HepG2 (cell line): ENCODE measurements at regions not wholly inside any gene's neighbourhood (a gene's known extent, or its start where the extent isn't known, plus 50 kb on each side); places are given as distances from the start of the nearest gene placed in this dataset.

Experiments used
- CEBPG ChIP-seq: IDR thresholded peaks from 2 replicates; pipeline ENCODE4 v1.6.1; 2016
- CREB1 ChIP-seq, 2 experiments: fragments of 450-650 bp in 1 of 2; IDR thresholded peaks; 2 replicates each; pipeline ENCODE4 v1.6.1; 2016 to 2017; ENCODE audit warnings: control low read depth in 1 of 2, mild to moderate bottlenecking in 1 of 2, missing compliant biosample characterization in 1 of 2, missing genetic modification characterization in 1 of 2
- ESRRA ChIP-seq: sonication (generic); formaldehyde crosslinking; IDR thresholded peaks from 2 replicates; pipeline ENCODE4 v1.5.1; 2020; ENCODE audit warnings: mild to moderate bottlenecking, low read depth, missing genetic modification reagents
- FOSL2 ChIP-seq: sonication (generic); formaldehyde crosslinking; IDR thresholded peaks from 2 replicates; pipeline ENCODE4 v1.4.0; 2020; ENCODE audit warnings: missing genetic modification reagents
- HMG20B ChIP-seq: conservative IDR thresholded peaks from 2 replicates; pipeline ENCODE4 v1.6.1; 2016; ENCODE audit warnings: missing genetic modification reagents, missing compliant biosample characterization
- ZNF225 ChIP-seq: sonication (generic); formaldehyde crosslinking; IDR thresholded peaks from 2 replicates; pipeline ENCODE4 v1.4.0; 2020; ENCODE audit warnings: mild to moderate bottlenecking, missing genetic modification reagents
- ZNF484 ChIP-seq: sonication (generic); formaldehyde crosslinking; IDR thresholded peaks from 2 replicates; pipeline ENCODE4 v1.5.1; 2020; ENCODE audit warnings: mild to moderate bottlenecking, low read depth, missing genetic modification reagents, borderline replicate concordance
- ZNF501 ChIP-seq: sonication (generic); formaldehyde crosslinking; IDR thresholded peaks from 2 replicates; pipeline ENCODE4 v1.5.1; 2020; ENCODE audit warnings: mild to moderate bottlenecking, moderate library complexity, missing genetic modification reagents
- TF ChIP-seq, protein P1 (sequence below): IDR thresholded peaks from 2 replicates; pipeline ENCODE4 v1.6.1; 2016; ENCODE audit warnings: missing biosample characterization, missing genetic modification reagents, low read depth
- TF ChIP-seq, protein P2 (sequence below): sonication (generic); formaldehyde crosslinking; IDR thresholded peaks from 2 replicates; pipeline ENCODE4 v1.4.0; 2020; ENCODE audit warnings: mild to moderate bottlenecking, missing genetic modification reagents, borderline replicate concordance
- TF ChIP-seq, protein P3 (sequence below): sonication (generic); formaldehyde crosslinking; IDR thresholded peaks from 2 replicates; pipeline ENCODE4 v1.4.0; 2020; ENCODE audit warnings: missing genetic modification reagents
- TF ChIP-seq, protein P4 (sequence below): sonication (generic); formaldehyde crosslinking; IDR thresholded peaks from 2 replicates; pipeline ENCODE4 v1.4.0; 2020; ENCODE audit warnings: mild to moderate bottlenecking, missing genetic modification reagents
- TF ChIP-seq, protein P5 (sequence below): sonication (generic); formaldehyde crosslinking; IDR thresholded peaks from 2 replicates; pipeline ENCODE4 v1.4.0; 2020; ENCODE audit warnings: missing genetic modification reagents, borderline replicate concordance
- TF ChIP-seq, protein P6 (sequence below): sonication (generic); IDR thresholded peaks from 2 replicates; pipeline ENCODE4 v1.6.1; 2016; ENCODE audit warnings: low read depth, borderline replicate concordance

DNA sequence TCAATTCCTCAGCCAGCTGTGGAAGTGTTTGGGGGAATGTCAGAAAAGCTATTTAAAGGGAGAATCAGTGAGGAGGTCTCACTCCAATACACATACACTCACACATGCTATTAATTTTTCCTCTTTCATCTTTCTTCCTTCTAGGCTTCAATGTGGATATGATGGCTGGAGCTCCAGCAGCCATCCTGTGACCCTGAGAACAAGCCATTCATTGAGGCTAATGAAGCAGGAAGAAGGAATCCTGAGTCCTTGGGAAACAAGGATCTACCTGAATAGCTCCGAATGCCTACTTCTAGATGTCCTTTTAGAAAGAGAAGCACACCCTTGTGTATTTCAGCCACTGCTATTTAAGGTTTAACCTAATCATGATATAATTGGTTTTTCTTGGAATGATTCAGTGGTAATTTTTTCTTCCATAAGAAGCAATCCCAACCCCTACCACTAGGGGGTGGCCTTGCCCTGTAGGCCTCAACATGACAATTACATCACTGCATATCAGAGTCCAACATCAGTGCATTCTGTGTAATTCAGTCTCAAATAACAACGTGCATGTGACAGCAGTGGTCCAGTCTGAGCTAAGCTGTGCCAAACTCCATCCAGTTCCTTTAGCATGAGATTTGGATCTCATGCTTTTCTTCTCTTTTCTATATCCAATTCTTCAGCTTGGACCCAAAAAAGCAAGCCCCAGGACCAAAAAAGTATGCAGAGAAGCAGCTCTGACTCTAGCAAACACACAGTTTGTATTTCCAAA is 85.3 kb upstream of the ANKRD1 start (continued):
- TF ChIP-seq, protein P1, sequence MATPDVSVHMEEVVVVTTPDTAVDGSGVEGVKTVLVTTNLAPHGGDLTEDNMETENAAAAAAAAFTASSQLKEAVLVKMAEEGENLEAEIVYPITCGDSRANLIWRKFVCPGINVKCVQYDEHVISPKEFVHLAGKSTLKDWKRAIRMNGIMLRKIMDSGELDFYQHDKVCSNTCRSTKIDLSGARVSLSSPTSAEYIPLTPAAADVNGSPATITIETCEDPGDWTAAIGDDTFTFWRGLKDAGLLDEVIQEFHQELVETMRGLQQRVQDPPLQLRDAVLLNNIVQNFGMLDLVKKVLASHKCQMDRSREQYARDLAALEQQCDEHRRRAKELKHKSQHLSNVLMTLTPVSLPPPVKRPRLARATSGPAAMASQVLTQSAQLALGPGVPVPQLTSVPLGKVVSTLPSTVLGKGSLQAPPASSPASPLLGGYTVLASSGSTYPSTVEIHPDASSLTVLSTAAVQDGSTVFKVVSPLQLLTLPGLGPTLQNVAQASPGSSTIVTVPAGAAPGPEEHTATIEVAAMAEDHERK: no peak
- TF ChIP-seq, protein P2, sequence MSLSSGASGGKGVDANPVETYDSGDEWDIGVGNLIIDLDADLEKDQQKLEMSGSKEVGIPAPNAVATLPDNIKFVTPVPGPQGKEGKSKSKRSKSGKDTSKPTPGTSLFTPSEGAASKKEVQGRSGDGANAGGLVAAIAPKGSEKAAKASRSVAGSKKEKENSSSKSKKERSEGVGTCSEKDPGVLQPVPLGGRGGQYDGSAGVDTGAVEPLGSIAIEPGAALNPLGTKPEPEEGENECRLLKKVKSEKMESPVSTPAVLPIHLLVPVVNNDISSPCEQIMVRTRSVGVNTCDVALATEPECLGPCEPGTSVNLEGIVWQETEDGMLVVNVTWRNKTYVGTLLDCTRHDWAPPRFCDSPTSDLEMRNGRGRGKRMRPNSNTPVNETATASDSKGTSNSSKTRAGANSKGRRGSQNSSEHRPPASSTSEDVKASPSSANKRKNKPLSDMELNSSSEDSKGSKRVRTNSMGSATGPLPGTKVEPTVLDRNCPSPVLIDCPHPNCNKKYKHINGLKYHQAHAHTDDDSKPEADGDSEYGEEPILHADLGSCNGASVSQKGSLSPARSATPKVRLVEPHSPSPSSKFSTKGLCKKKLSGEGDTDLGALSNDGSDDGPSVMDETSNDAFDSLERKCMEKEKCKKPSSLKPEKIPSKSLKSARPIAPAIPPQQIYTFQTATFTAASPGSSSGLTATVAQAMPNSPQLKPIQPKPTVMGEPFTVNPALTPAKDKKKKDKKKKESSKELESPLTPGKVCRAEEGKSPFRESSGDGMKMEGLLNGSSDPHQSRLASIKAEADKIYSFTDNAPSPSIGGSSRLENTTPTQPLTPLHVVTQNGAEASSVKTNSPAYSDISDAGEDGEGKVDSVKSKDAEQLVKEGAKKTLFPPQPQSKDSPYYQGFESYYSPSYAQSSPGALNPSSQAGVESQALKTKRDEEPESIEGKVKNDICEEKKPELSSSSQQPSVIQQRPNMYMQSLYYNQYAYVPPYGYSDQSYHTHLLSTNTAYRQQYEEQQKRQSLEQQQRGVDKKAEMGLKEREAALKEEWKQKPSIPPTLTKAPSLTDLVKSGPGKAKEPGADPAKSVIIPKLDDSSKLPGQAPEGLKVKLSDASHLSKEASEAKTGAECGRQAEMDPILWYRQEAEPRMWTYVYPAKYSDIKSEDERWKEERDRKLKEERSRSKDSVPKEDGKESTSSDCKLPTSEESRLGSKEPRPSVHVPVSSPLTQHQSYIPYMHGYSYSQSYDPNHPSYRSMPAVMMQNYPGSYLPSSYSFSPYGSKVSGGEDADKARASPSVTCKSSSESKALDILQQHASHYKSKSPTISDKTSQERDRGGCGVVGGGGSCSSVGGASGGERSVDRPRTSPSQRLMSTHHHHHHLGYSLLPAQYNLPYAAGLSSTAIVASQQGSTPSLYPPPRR (CRISPR knock-in tag): no peak
- TF ChIP-seq ZNF225 (CRISPR knock-in tag): no peak
- TF ChIP-seq, protein P3, sequence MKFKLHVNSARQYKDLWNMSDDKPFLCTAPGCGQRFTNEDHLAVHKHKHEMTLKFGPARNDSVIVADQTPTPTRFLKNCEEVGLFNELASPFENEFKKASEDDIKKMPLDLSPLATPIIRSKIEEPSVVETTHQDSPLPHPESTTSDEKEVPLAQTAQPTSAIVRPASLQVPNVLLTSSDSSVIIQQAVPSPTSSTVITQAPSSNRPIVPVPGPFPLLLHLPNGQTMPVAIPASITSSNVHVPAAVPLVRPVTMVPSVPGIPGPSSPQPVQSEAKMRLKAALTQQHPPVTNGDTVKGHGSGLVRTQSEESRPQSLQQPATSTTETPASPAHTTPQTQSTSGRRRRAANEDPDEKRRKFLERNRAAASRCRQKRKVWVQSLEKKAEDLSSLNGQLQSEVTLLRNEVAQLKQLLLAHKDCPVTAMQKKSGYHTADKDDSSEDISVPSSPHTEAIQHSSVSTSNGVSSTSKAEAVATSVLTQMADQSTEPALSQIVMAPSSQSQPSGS (CRISPR knock-in tag): peak; percentile 83
- no peak for TF ChIP-seq ZNF484 (CRISPR knock-in tag)
- TF ChIP-seq ESRRA (CRISPR knock-in tag): no peak
- TF ChIP-seq CEBPG (CRISPR knock-in tag): peak; percentile 81
- TF ChIP-seq, protein P4, sequence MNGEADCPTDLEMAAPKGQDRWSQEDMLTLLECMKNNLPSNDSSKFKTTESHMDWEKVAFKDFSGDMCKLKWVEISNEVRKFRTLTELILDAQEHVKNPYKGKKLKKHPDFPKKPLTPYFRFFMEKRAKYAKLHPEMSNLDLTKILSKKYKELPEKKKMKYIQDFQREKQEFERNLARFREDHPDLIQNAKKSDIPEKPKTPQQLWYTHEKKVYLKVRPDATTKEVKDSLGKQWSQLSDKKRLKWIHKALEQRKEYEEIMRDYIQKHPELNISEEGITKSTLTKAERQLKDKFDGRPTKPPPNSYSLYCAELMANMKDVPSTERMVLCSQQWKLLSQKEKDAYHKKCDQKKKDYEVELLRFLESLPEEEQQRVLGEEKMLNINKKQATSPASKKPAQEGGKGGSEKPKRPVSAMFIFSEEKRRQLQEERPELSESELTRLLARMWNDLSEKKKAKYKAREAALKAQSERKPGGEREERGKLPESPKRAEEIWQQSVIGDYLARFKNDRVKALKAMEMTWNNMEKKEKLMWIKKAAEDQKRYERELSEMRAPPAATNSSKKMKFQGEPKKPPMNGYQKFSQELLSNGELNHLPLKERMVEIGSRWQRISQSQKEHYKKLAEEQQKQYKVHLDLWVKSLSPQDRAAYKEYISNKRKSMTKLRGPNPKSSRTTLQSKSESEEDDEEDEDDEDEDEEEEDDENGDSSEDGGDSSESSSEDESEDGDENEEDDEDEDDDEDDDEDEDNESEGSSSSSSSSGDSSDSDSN: no peak
- no peak for TF ChIP-seq ZNF501 (CRISPR knock-in tag)
- TF ChIP-seq CREB1 (IDR thresholded peaks at IDR 0.05): no peak
- TF ChIP-seq CREB1 (CRISPR knock-in tag; IDR thresholded peaks at IDR 0.05): peak; percentile 38; the same call in 1 of the 2 replicates
- TF ChIP-seq FOSL2 (CRISPR knock-in tag): 0 out of 2 replicates have a peak, but pooled peaks have one; percentile 16
- TF ChIP-seq, protein P5, sequence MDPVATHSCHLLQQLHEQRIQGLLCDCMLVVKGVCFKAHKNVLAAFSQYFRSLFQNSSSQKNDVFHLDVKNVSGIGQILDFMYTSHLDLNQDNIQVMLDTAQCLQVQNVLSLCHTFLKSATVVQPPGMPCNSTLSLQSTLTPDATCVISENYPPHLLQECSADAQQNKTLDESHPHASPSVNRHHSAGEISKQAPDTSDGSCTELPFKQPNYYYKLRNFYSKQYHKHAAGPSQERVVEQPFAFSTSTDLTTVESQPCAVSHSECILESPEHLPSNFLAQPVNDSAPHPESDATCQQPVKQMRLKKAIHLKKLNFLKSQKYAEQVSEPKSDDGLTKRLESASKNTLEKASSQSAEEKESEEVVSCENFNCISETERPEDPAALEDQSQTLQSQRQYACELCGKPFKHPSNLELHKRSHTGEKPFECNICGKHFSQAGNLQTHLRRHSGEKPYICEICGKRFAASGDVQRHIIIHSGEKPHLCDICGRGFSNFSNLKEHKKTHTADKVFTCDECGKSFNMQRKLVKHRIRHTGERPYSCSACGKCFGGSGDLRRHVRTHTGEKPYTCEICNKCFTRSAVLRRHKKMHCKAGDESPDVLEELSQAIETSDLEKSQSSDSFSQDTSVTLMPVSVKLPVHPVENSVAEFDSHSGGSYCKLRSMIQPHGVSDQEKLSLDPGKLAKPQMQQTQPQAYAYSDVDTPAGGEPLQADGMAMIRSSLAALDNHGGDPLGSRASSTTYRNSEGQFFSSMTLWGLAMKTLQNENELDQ (CRISPR knock-in tag): no peak
- TF ChIP-seq, protein P6, sequence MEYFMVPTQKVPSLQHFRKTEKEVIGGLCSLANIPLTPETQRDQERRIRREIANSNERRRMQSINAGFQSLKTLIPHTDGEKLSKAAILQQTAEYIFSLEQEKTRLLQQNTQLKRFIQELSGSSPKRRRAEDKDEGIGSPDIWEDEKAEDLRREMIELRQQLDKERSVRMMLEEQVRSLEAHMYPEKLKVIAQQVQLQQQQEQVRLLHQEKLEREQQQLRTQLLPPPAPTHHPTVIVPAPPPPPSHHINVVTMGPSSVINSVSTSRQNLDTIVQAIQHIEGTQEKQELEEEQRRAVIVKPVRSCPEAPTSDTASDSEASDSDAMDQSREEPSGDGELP: no peak
- TF ChIP-seq HMG20B (CRISPR knock-in tag): no peak
